ENCODE measurements at regions not wholly inside any gene's neighbourhood (a gene's known extent, or its start where the extent isn't known, plus 50 kb on each side); places are given as distances from the start of the nearest gene placed in this dataset.

DNA sequence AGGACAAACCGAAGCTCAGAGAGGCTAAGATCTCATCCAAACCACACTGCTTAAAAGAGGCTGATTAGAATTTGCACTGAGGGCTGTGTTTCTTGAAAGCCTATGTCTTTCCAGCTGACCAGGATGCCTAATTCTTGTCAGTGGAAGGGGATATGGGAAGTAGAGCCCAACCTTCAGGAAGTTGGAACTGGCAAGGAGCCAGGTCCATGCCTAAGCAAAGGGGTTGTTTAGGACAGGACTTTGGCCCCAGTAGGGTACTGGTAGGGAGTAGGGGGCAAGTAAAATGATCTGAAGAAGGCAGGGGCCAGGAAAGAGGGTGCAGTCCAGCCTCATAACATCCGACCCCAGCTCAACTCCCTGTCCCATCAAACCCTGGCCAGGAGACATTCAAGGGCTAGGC lies 130.9 kb downstream of the GAS1 start:
- Histone ChIP-seq H3K4me3 (ENCODE audit: low read length) (no peak overlapping the region), H4K20me1 (ENCODE audit: insufficient read depth) (no peaks in the 10 kb centered on the region), H3K9ac (ENCODE audit: low read length) (no peak overlapping the region), H3K9me2 (ENCODE audit: insufficient read depth, low read length) (no peaks in the 10 kb centered on the region), H3F3A (ENCODE audit: insufficient read depth, low read length, poor library complexity, severe bottlenecking) (no peaks in the 10 kb centered on the region), H2AFZ (ENCODE audit: low read depth, low read length) (no peak overlapping the region), H3K27me3 (ENCODE audit: insufficient read depth, low read depth, low read length) (no peaks in the 10 kb centered on the region), H3K9me3 (ENCODE audit: low read length) (no peaks in the 10 kb centered on the region), H3K36me3 (ENCODE audit: insufficient read depth, low read length) (no peaks in the 10 kb centered on the region), H3K4me2 (ENCODE audit: low read length) (no peak overlapping the region), H3K27ac (ENCODE audit: low read length) (no peak overlapping the region), H3K79me2 (replicated peaks; ENCODE audit: insufficient read depth, low read length) (no peaks in the 10 kb centered on the region)
- no peak for TF ChIP-seq EZH2 (IDR thresholded peaks at IDR 0.05; ENCODE audit: borderline replicate concordance, insufficient read depth, low read length, poor library complexity, severe bottlenecking)
- no peak for TF ChIP-seq SMC3 (conservative IDR thresholded peaks at IDR 0.05; ENCODE audit: poor library complexity)
- TF ChIP-seq, protein P1, sequence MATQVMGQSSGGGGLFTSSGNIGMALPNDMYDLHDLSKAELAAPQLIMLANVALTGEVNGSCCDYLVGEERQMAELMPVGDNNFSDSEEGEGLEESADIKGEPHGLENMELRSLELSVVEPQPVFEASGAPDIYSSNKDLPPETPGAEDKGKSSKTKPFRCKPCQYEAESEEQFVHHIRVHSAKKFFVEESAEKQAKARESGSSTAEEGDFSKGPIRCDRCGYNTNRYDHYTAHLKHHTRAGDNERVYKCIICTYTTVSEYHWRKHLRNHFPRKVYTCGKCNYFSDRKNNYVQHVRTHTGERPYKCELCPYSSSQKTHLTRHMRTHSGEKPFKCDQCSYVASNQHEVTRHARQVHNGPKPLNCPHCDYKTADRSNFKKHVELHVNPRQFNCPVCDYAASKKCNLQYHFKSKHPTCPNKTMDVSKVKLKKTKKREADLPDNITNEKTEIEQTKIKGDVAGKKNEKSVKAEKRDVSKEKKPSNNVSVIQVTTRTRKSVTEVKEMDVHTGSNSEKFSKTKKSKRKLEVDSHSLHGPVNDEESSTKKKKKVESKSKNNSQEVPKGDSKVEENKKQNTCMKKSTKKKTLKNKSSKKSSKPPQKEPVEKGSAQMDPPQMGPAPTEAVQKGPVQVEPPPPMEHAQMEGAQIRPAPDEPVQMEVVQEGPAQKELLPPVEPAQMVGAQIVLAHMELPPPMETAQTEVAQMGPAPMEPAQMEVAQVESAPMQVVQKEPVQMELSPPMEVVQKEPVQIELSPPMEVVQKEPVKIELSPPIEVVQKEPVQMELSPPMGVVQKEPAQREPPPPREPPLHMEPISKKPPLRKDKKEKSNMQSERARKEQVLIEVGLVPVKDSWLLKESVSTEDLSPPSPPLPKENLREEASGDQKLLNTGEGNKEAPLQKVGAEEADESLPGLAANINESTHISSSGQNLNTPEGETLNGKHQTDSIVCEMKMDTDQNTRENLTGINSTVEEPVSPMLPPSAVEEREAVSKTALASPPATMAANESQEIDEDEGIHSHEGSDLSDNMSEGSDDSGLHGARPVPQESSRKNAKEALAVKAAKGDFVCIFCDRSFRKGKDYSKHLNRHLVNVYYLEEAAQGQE (IDR thresholded peaks at IDR 0.05; ENCODE audit: borderline replicate concordance): no peak
- no peak for TF ChIP-seq MXI1 (conservative IDR thresholded peaks at IDR 0.05; ENCODE audit: poor library complexity, severe bottlenecking)
- no peak for TF ChIP-seq TAF1 (IDR thresholded peaks at IDR 0.05; ENCODE audit: low read depth)
- TF ChIP-seq POLR2AphosphoS5 (IDR thresholded peaks at IDR 0.05): no peak
- no peak for TF ChIP-seq EP300 (conservative IDR thresholded peaks at IDR 0.05; ENCODE audit: poor library complexity, severe bottlenecking)
- TF ChIP-seq, protein P2, sequence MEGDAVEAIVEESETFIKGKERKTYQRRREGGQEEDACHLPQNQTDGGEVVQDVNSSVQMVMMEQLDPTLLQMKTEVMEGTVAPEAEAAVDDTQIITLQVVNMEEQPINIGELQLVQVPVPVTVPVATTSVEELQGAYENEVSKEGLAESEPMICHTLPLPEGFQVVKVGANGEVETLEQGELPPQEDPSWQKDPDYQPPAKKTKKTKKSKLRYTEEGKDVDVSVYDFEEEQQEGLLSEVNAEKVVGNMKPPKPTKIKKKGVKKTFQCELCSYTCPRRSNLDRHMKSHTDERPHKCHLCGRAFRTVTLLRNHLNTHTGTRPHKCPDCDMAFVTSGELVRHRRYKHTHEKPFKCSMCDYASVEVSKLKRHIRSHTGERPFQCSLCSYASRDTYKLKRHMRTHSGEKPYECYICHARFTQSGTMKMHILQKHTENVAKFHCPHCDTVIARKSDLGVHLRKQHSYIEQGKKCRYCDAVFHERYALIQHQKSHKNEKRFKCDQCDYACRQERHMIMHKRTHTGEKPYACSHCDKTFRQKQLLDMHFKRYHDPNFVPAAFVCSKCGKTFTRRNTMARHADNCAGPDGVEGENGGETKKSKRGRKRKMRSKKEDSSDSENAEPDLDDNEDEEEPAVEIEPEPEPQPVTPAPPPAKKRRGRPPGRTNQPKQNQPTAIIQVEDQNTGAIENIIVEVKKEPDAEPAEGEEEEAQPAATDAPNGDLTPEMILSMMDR (IDR thresholded peaks at IDR 0.05; ENCODE audit: poor library complexity, severe bottlenecking): no peak
- TF ChIP-seq RAD21 (conservative IDR thresholded peaks at IDR 0.05): no peak

- Histone ChIP-seq H3K9me3 (ENCODE audit: low read length) (no peaks in the 10 kb centered on the region), H3F3A (ENCODE audit: insufficient read depth, low read length, poor library complexity, severe bottlenecking) (no peaks in the 10 kb centered on the region), H3K79me2 (replicated peaks; ENCODE audit: insufficient read depth, low read length) (no peaks in the 10 kb centered on the region), H3K9me2 (ENCODE audit: insufficient read depth, low read length) (no peaks in the 10 kb centered on the region), H2AFZ (ENCODE audit: low read depth, low read length) (no peak overlapping the region), H3K27ac (ENCODE audit: low read length) (no peak overlapping the region), H3K4me3 (ENCODE audit: low read length) (no peak overlapping the region), H3K9ac (ENCODE audit: low read length) (no peak overlapping the region), H4K20me1 (ENCODE audit: insufficient read depth) (no peaks in the 10 kb centered on the region), H3K36me3 (ENCODE audit: insufficient read depth, low read length) (no peaks in the 10 kb centered on the region), H3K4me2 (ENCODE audit: low read length) (no peak overlapping the region), H3K27me3 (ENCODE audit: insufficient read depth, low read depth, low read length) (no peaks in the 10 kb centered on the region)
- TF ChIP-seq POLR2AphosphoS5 (IDR thresholded peaks at IDR 0.05): no peak
- no peak for TF ChIP-seq TAF1 (IDR thresholded peaks at IDR 0.05; ENCODE audit: low read depth)
- no peak for TF ChIP-seq EP300 (conservative IDR thresholded peaks at IDR 0.05; ENCODE audit: poor library complexity, severe bottlenecking)
- TF ChIP-seq, protein P2 (IDR thresholded peaks at IDR 0.05; ENCODE audit: poor library complexity, severe bottlenecking): no peak
These were observed 134.7 kb downstream of the GAS1 start for GRCh38 chr9:86812616-86813015.

Measured in neural cell (in vitro differentiated cells).